ENCODE measurements at regions not wholly inside any gene's neighbourhood (a gene's known extent, or its start where the extent isn't known, plus 50 kb on each side); places are given as distances from the start of the nearest gene placed in this dataset.

DNA sequence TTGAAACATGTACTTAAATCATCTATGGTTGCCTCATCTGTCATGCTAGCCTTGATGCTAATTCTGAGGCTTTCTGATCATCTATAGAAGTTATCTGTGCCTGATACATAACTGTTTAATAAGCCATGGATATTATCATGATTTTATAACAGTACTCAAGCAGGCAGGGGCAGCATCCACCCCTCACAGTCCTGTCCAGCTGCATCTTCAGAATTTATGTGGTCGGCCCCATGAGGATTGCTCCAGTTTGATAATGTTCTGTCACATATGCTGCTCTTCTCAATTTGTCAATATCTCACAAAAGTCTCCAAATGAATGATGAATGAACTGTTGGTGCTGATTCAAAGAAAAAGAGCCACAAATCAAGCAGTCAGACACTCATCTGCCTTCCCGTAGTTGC lies 335.1 kb upstream of the POM121L12 start:
- TF ChIP-seq, protein P1, sequence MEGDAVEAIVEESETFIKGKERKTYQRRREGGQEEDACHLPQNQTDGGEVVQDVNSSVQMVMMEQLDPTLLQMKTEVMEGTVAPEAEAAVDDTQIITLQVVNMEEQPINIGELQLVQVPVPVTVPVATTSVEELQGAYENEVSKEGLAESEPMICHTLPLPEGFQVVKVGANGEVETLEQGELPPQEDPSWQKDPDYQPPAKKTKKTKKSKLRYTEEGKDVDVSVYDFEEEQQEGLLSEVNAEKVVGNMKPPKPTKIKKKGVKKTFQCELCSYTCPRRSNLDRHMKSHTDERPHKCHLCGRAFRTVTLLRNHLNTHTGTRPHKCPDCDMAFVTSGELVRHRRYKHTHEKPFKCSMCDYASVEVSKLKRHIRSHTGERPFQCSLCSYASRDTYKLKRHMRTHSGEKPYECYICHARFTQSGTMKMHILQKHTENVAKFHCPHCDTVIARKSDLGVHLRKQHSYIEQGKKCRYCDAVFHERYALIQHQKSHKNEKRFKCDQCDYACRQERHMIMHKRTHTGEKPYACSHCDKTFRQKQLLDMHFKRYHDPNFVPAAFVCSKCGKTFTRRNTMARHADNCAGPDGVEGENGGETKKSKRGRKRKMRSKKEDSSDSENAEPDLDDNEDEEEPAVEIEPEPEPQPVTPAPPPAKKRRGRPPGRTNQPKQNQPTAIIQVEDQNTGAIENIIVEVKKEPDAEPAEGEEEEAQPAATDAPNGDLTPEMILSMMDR (IDR thresholded peaks at IDR 0.05), result no peak
- TF ChIP-seq POLR2A (IDR thresholded peaks at IDR 0.05), result no peak
- TF ChIP-seq EP300 (IDR thresholded peaks at IDR 0.05), result no peak
